Stomach (tissue), 8 donors: ENCODE measurements at regions not wholly inside any gene's neighbourhood (a gene's known extent, or its start where the extent isn't known, plus 50 kb on each side); places are given as distances from the start of the nearest gene placed in this dataset.

Source experiments
- DNase-seq, 2 donors: peaks; one replicate each; pipeline versions ENCODE4 v3.0.0 to v3.0.0-alpha.2; 2013 to 2019
- H3K27ac ChIP-seq, 5 donors: fragments of 200-600 bp in 4 of 5; sonication (generic) in 4 of 5; one replicate each; pipeline ENCODE4 v1.5.1; 2013 to 2019; ENCODE audit warnings: mild to moderate bottlenecking in 1 of 5, moderate library complexity in 1 of 5
- H3K27me3 ChIP-seq, 3 donors: fragments of 200-600 bp; sonication (generic); one replicate each; pipeline ENCODE4 v1.5.1; 2017 to 2019; ENCODE audit warnings: mixed run types in 1 of 3
- H3K36me3 ChIP-seq, 4 donors: fragments of 200-600 bp; sonication (generic); 1 replicate in 3 of 4; 2 replicates in 1 of 4; pipeline ENCODE4 v1.5.1; 2016 to 2019
- H3K4me1 ChIP-seq, 4 donors: fragments of 200-600 bp; sonication (generic); one replicate each; pipeline ENCODE4 v1.5.1; 2016 to 2019
- H3K4me3 ChIP-seq, 4 donors: fragments of 200-600 bp; sonication (generic) in 3 of 4; one replicate each; pipeline ENCODE4 v1.5.1; 2016 to 2019; ENCODE audit warnings: mild to moderate bottlenecking in 1 of 4
- H3K9me3 ChIP-seq, 4 donors: fragments of 200-600 bp; sonication (generic); one replicate each; pipeline ENCODE4 v1.5.1; 2016 to 2019
- EP300 ChIP-seq: sonication (generic); formaldehyde crosslinking; IDR thresholded peaks from one replicate; pipeline ENCODE4 v1.6.1; 2017; ENCODE audit warnings: antibody characterized with exemption
- POLR2A ChIP-seq, 4 donors: fragments of 450-650 bp; IDR thresholded peaks; one replicate each; pipeline ENCODE4 v1.6.1; 2016; ENCODE audit warnings: antibody characterized with exemption in 4 of 4, control low read depth in 2 of 4, mild to moderate bottlenecking in 1 of 4, moderate library complexity in 1 of 4
- POLR2AphosphoS5 ChIP-seq, 3 donors: sonication (generic); formaldehyde crosslinking; IDR thresholded peaks; one replicate each; pipeline ENCODE4 v1.6.1; 2016; ENCODE audit warnings: antibody characterized with exemption in 3 of 3
- whole genome bisulfite sequencing, 5 donors: extraction: QIAGEN DNeasy Blood & Tissue Kit in 3 of 5; methylation state at CpG; one replicate each; pipeline versions ENCODE4 v1.1.5 to v1.1.7; 2013 to 2018; 5-methylcytosine and 5-hydroxymethylcytosine counted together
- intact Hi-C: fragments of 100-400 bp; cut with DNase I; formaldehyde crosslinking; loops from one replicate; pipeline ENCODE4 v1.15.1; 2023; ENCODE audit warnings: low total_unique reads
- TF ChIP-seq, protein P1 (sequence below), 7 experiments: fragments of 450-650 bp in 4 of 7; fragments of 200-600 bp in 3 of 7; sonication (generic) in 3 of 7; IDR thresholded peaks; one replicate each; pipeline ENCODE4 v1.5.1; 2016 to 2019; ENCODE audit warnings: antibody characterized with exemption in 7 of 7, control low read depth in 2 of 7, mild to moderate bottlenecking in 1 of 7
- donor health status: healthy with polysubstance abuse.
- donor health status: Bipolar disorder and iron deficiency.
- donor health status: healthy.

DNA sequence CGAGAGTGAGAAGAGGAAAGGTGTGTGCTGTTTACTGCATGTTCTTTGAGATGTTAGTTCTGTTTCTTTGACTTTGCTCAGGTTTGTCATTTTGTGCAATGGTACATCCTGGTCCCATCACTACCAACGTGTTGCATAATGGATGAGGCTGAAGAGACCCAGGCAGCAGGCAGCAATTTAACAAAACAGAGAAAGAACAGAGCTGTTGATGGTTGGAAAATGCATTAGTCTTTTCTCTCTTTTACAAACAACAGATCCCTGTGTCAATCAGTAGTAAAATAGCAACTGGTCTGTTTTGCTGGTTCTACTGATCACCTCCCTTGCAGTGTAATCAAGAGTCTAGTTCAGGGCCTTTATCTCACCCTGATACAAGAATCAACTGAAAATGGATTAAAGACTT lies 64.8 kb upstream of the LIMCH1 start:
- H3K27ac ChIP-seq, result no peak overlapping the region
- intact Hi-C loops, result no loop called here
- TF ChIP-seq POLR2AphosphoS5 (IDR thresholded peaks at IDR 0.05) (no peak), EP300 (no peak), POLR2A (IDR thresholded peaks at IDR 0.05) (no peak)
- TF ChIP-seq, protein P1, sequence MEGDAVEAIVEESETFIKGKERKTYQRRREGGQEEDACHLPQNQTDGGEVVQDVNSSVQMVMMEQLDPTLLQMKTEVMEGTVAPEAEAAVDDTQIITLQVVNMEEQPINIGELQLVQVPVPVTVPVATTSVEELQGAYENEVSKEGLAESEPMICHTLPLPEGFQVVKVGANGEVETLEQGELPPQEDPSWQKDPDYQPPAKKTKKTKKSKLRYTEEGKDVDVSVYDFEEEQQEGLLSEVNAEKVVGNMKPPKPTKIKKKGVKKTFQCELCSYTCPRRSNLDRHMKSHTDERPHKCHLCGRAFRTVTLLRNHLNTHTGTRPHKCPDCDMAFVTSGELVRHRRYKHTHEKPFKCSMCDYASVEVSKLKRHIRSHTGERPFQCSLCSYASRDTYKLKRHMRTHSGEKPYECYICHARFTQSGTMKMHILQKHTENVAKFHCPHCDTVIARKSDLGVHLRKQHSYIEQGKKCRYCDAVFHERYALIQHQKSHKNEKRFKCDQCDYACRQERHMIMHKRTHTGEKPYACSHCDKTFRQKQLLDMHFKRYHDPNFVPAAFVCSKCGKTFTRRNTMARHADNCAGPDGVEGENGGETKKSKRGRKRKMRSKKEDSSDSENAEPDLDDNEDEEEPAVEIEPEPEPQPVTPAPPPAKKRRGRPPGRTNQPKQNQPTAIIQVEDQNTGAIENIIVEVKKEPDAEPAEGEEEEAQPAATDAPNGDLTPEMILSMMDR (IDR thresholded peaks at IDR 0.05), result no peak
- peaks cover 0 to 5% (median 0%) of the 10 kb centered on the region in 4 donors for H3K4me1 ChIP-seq
- H3K9me3 ChIP-seq, result no peaks in the 10 kb centered on the region
- no peak overlapping the region for H3K4me3 ChIP-seq
- no peaks in the 10 kb centered on the region for H3K27me3 ChIP-seq
- no peak for DNase-seq
- no peaks in the 10 kb centered on the region for H3K36me3 ChIP-seq
- WGBS, 5 donors, result 62 to 70% (median 68%) methylated on average over 2 of the region's 2 CpGs

DNA sequence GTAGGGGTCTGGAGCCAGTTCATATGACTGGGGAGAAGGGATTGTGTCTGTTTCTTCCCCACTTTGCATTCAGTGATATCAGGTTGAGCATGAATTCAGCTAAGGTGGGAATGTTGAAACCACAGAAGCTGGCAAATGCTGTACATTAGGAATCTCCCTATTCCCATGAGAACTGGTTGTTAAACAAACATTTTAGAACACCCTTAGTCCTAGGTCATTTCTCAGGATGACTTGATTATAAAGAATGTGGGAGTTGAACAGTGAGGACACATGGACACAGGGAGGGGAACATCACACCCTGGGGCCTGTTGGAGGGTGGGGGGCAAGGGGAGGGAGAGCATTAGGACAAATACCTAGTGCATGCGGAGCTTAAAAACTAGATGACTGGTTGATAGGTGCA lies 62.6 kb upstream of the LIMCH1 start:
- WGBS, 5 donors, result 86 to 100% (median 95%) methylated on average over 1 of the region's 1 CpG
- intact Hi-C loops, result no loop called here
- no peak for DNase-seq

DNA sequence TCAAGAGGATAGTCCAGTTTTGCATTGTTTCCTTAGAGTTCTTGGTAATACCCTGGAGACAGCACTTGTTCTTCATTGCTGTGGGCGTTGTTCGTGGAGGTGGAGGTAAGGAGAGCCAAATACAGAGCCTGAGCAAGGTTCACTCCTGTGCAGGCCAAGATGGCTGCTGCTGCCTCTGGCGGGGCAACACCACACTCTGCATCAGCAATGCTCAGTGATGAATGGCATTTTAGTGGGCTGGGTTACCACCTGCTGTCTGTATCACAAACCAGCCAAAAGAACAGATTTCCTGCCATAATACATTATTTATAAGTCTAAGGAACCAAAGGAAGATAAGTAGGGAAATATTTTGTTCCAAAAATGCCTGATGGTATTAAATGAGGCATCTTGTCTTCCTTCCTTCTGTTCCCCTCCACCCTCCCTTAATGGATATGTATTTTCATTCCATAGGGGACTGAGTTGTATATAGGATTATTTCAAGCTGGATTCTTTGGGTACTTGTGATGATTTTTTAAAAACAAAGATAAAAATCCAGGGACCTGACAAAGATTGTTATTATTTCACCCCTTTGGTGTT lies 61.6 kb upstream of the LIMCH1 start:
- H3K4me1 ChIP-seq, result peaks cover 0 to 5% (median 0%) of the 10 kb centered on the region in 4 donors
- WGBS, 5 donors, result 89 to 96% (median 90%) methylated on average over 3 of the region's 3 CpGs
- TF ChIP-seq POLR2A (IDR thresholded peaks at IDR 0.05) (no peak), POLR2AphosphoS5 (IDR thresholded peaks at IDR 0.05) (no peak)
- TF ChIP-seq, protein P1 (IDR thresholded peaks at IDR 0.05), result no peak
- no peaks in the 10 kb centered on the region for H3K9me3 ChIP-seq
- intact Hi-C loops, result no loop called here
- DNase-seq, result no peak
- no peak overlapping the region for H3K4me3 ChIP-seq
- no peaks in the 10 kb centered on the region for H3K27me3 ChIP-seq
- H3K27ac ChIP-seq, result no peak overlapping the region
- H3K36me3 ChIP-seq, result no peaks in the 10 kb centered on the region

More for the DNA sequence above, 62.6 kb upstream of the LIMCH1 start:
- no peaks in the 10 kb centered on the region for H3K9me3 ChIP-seq
- TF ChIP-seq, protein P1 (IDR thresholded peaks at IDR 0.05), result no peak
- TF ChIP-seq POLR2A (IDR thresholded peaks at IDR 0.05), result no peak
- TF ChIP-seq EP300, result no peak
- TF ChIP-seq POLR2AphosphoS5 (IDR thresholded peaks at IDR 0.05), result no peak
- no peaks in the 10 kb centered on the region for H3K27me3 ChIP-seq
- H3K4me3 ChIP-seq, result no peak overlapping the region
- H3K36me3 ChIP-seq, result no peaks in the 10 kb centered on the region
- H3K4me1 ChIP-seq, result peaks cover 0 to 5% (median 0%) of the 10 kb centered on the region in 4 donors
- H3K27ac ChIP-seq, result no peak overlapping the region

DNA sequence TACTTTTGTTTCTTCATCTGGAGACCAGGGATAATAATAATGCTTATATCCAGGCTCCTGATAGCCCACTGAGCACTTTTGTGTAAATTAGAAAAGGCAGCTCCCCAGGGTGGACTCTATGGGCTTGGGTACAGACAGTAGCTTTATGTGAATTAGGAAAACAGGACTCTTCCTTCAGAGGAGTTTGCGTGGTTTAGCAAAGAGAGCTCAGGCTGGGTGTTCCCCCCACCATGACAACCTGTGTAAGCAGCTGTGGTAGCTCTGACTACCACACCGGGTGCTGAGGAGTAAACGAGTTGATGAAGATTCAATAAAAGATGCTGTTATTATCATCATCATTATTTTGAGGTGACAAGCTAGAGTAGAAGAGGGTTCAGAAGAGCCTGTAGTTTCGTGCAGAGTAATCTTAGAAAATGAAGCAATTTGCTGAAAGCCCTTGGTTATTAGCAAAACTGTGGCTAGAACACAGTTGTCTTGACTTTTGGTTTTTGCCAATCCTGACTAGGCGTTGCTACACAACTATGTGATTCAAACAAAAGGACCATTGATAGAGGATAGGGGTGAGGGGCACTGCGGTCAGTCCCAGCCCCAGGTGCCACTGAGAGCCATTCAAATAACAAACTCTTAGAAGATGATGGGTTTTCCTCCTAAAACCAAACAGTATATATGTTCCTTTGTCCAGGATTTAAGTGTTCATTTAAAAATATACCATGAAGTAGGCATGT lies 60.6 kb upstream of the LIMCH1 start:
- intact Hi-C loops, result no loop called here
- WGBS, 5 donors, result 75 to 89% (median 81%) methylated on average over 6 of the region's 6 CpGs

More for the DNA sequence above, 60.6 kb upstream of the LIMCH1 start:
- Histone ChIP-seq H3K36me3 (no peaks in the 10 kb centered on the region), H3K4me1 (peaks cover 0 to 5% (median 0%) of the 10 kb centered on the region in 4 donors), H3K27me3 (no peaks in the 10 kb centered on the region), H3K9me3 (no peaks in the 10 kb centered on the region), H3K27ac (no peak overlapping the region), H3K4me3 (no peak overlapping the region)
- DNase-seq, result no peak
- TF ChIP-seq, protein P1 (IDR thresholded peaks at IDR 0.05), result no peak
- TF ChIP-seq POLR2A (IDR thresholded peaks at IDR 0.05) (no peak), EP300 (no peak), POLR2AphosphoS5 (IDR thresholded peaks at IDR 0.05) (no peak)
